ENCODE measurements at regions not wholly inside any gene's neighbourhood (a gene's known extent, or its start where the extent isn't known, plus 50 kb on each side); places are given as distances from the start of the nearest gene placed in this dataset.
"Not testable (repeated sequence)": the region's sequence is repeated elsewhere in the genome, so short reads cannot be mapped to it uniquely, and the experiment has no call there.

GRCh38 chrX:46087310-46087709, 457.9 kb downstream of the ZNF674 start:
- not testable (repeated sequence) for H3K36me3 ChIP-seq (ENCODE audit: insufficient read depth); DNase-seq (ENCODE audit: extremely low spot score); H3K4me3 ChIP-seq (ENCODE audit: low read depth, low read length); H3K4me1 ChIP-seq (ENCODE audit: insufficient read depth); H3K27ac ChIP-seq (ENCODE audit: low read depth)
- 70% methylated on average over 6 of the region's 6 CpGs for WGBS

GRCh38 chrX:46080121-46080520, 465.1 kb downstream of the ZNF674 start:
- H3K36me3 ChIP-seq (ENCODE audit: insufficient read depth); H3K27ac ChIP-seq (ENCODE audit: low read depth); DNase-seq (ENCODE audit: extremely low spot score); H3K4me3 ChIP-seq (ENCODE audit: low read depth, low read length); H3K4me1 ChIP-seq (ENCODE audit: insufficient read depth): not testable (repeated sequence)
- WGBS: 87% methylated on average over 5 of the region's 5 CpGs

- no peaks in the 10 kb centered on the region for H3K4me1 ChIP-seq (ENCODE audit: insufficient read depth)
- H3K27ac ChIP-seq (ENCODE audit: low read depth): no peak overlapping the region
- DNase-seq (ENCODE audit: extremely low spot score): no peak
- H3K4me3 ChIP-seq (ENCODE audit: low read depth, low read length): no peak overlapping the region
- WGBS: 84% methylated on average over 3 of the region's 3 CpGs
- no peaks in the 10 kb centered on the region for H3K36me3 ChIP-seq (ENCODE audit: insufficient read depth)
Observed at GRCh38 chrX:46072791-46073190, 472.4 kb downstream of the ZNF674 start.

GRCh38 chrX:46072372-46072771, 472.8 kb downstream of the ZNF674 start:
- Histone ChIP-seq H3K4me3 (ENCODE audit: low read depth, low read length) (no peak overlapping the region), H3K36me3 (ENCODE audit: insufficient read depth) (no peaks in the 10 kb centered on the region), H3K27ac (ENCODE audit: low read depth) (no peak overlapping the region), H3K4me1 (ENCODE audit: insufficient read depth) (no peaks in the 10 kb centered on the region)
- 90% methylated on average over 2 of the region's 2 CpGs for WGBS
- DNase-seq (ENCODE audit: extremely low spot score): no peak

- Histone ChIP-seq H3K4me1 (ENCODE audit: insufficient read depth) (no peaks in the 10 kb centered on the region), H3K27ac (ENCODE audit: low read depth) (no peak overlapping the region), H3K36me3 (ENCODE audit: insufficient read depth) (no peaks in the 10 kb centered on the region), H3K4me3 (ENCODE audit: low read depth, low read length) (no peak overlapping the region)
- DNase-seq (ENCODE audit: extremely low spot score): no peak
Observed at GRCh38 chrX:46070421-46070820, 474.8 kb downstream of the ZNF674 start.

- Histone ChIP-seq H3K4me3 (ENCODE audit: low read depth, low read length) (no peak overlapping the region), H3K4me1 (ENCODE audit: insufficient read depth) (no peaks in the 10 kb centered on the region), H3K36me3 (ENCODE audit: insufficient read depth) (no peaks in the 10 kb centered on the region), H3K27ac (ENCODE audit: low read depth) (no peak overlapping the region)
- 89% methylated on average over 17 of the region's 17 CpGs for WGBS
- no peak for DNase-seq (ENCODE audit: extremely low spot score)
Observed at GRCh38 chrX:46059316-46059715, 485.9 kb downstream of the ZNF674 start.

GRCh38 chrX:46044486-46044885, 500.7 kb downstream of the ZNF674 start:
- no peak for DNase-seq (ENCODE audit: extremely low spot score)
- Histone ChIP-seq H3K4me1 (ENCODE audit: insufficient read depth) (no peaks in the 10 kb centered on the region), H3K4me3 (ENCODE audit: low read depth, low read length) (no peak overlapping the region), H3K27ac (ENCODE audit: low read depth) (no peak overlapping the region), H3K36me3 (ENCODE audit: insufficient read depth) (no peaks in the 10 kb centered on the region)

- H3K27ac ChIP-seq (ENCODE audit: low read depth): no peak overlapping the region
- no peak overlapping the region for H3K4me3 ChIP-seq (ENCODE audit: low read depth, low read length)
- H3K36me3 ChIP-seq (ENCODE audit: insufficient read depth): no peaks in the 10 kb centered on the region
- H3K4me1 ChIP-seq (ENCODE audit: insufficient read depth): no peaks in the 10 kb centered on the region
- DNase-seq (ENCODE audit: extremely low spot score): no peak
Observed at GRCh38 chrX:46040001-46040400, 505.2 kb downstream of the ZNF674 start.

- Histone ChIP-seq H3K36me3 (ENCODE audit: insufficient read depth) (no peaks in the 10 kb centered on the region), H3K4me3 (ENCODE audit: low read depth, low read length) (no peak overlapping the region), H3K27ac (ENCODE audit: low read depth) (no peak overlapping the region), H3K4me1 (ENCODE audit: insufficient read depth) (no peaks in the 10 kb centered on the region)
- 78% methylated on average over 5 of the region's 5 CpGs for WGBS
- DNase-seq (ENCODE audit: extremely low spot score): no peak
Observed at GRCh38 chrX:46039526-46039925, 505.7 kb downstream of the ZNF674 start.

GRCh38 chrX:46036508-46036907, 508.7 kb downstream of the ZNF674 start:
- Histone ChIP-seq H3K4me3 (ENCODE audit: low read depth, low read length) (no peak overlapping the region), H3K36me3 (ENCODE audit: insufficient read depth) (no peaks in the 10 kb centered on the region), H3K27ac (ENCODE audit: low read depth) (no peak overlapping the region), H3K4me1 (ENCODE audit: insufficient read depth) (no peaks in the 10 kb centered on the region)
- DNase-seq (ENCODE audit: extremely low spot score): no peak
- 75% methylated on average over 1 of the region's 1 CpG for WGBS

- no peak for DNase-seq (ENCODE audit: extremely low spot score)
- H3K27ac ChIP-seq (ENCODE audit: low read depth): no peak overlapping the region
- H3K4me1 ChIP-seq (ENCODE audit: insufficient read depth): no peaks in the 10 kb centered on the region
- no peaks in the 10 kb centered on the region for H3K36me3 ChIP-seq (ENCODE audit: insufficient read depth)
- no peak overlapping the region for H3K4me3 ChIP-seq (ENCODE audit: low read depth, low read length)
Observed at GRCh38 chrX:46034868-46035267, 510.4 kb downstream of the ZNF674 start.

GRCh38 chrX:46029777-46030176, 515.4 kb downstream of the ZNF674 start:
- H3K4me1 ChIP-seq (ENCODE audit: insufficient read depth): no peaks in the 10 kb centered on the region
- no peak for DNase-seq (ENCODE audit: extremely low spot score)
- H3K36me3 ChIP-seq (ENCODE audit: insufficient read depth): no peaks in the 10 kb centered on the region
- no peak overlapping the region for H3K27ac ChIP-seq (ENCODE audit: low read depth)
- no peak overlapping the region for H3K4me3 ChIP-seq (ENCODE audit: low read depth, low read length)
- WGBS: 96% methylated on average over 1 of the region's 1 CpG

- no peak for DNase-seq (ENCODE audit: extremely low spot score)
- Histone ChIP-seq H3K27ac (ENCODE audit: low read depth) (no peak overlapping the region), H3K4me1 (ENCODE audit: insufficient read depth) (no peaks in the 10 kb centered on the region), H3K4me3 (ENCODE audit: low read depth, low read length) (no peak overlapping the region), H3K36me3 (ENCODE audit: insufficient read depth) (no peaks in the 10 kb centered on the region)
- WGBS: 93% methylated on average over 18 of the region's 18 CpGs
Observed at GRCh38 chrX:46016296-46016695, 528.9 kb downstream of the ZNF674 start.

- Histone ChIP-seq H3K4me3 (ENCODE audit: low read depth, low read length) (no peak overlapping the region), H3K36me3 (ENCODE audit: insufficient read depth) (no peaks in the 10 kb centered on the region), H3K4me1 (ENCODE audit: insufficient read depth) (no peaks in the 10 kb centered on the region), H3K27ac (ENCODE audit: low read depth) (no peak overlapping the region)
- 84% methylated on average over 2 of the region's 2 CpGs for WGBS
- no peak for DNase-seq (ENCODE audit: extremely low spot score)
Observed at GRCh38 chrX:46015653-46016052, 529.6 kb downstream of the ZNF674 start.

GRCh38 chrX:45992402-45993123, 552.7 kb downstream of the ZNF674 start:
- DNase-seq (ENCODE audit: extremely low spot score): no peak
- WGBS: 79% methylated on average over 2 of the region's 2 CpGs
- Histone ChIP-seq H3K4me3 (ENCODE audit: low read depth, low read length) (no peak overlapping the region), H3K36me3 (ENCODE audit: insufficient read depth) (no peaks in the 10 kb centered on the region), H3K27ac (ENCODE audit: low read depth) (no peak overlapping the region), H3K4me1 (ENCODE audit: insufficient read depth) (no peaks in the 10 kb centered on the region)
